ENCODE measurements at regions not wholly inside any gene's neighbourhood (a gene's known extent, or its start where the extent isn't known, plus 50 kb on each side); places are given as distances from the start of the nearest gene placed in this dataset.

- peaks cover 0 to 2% (median 0%) of the 10 kb centered on the region in 3 donors for H3K27me3 ChIP-seq (ENCODE audit: insufficient read depth in 3 of 3, low read length in 2 of 3)
- H3K4me3 ChIP-seq = no peak overlapping the region
- 82 to 88% (median 87%) methylated on average over 16 to 18 of the region's 18 CpGs for WGBS, 3 donors
- DNase-seq = no peak
- ATAC-seq = no peak
- no peaks in the 10 kb centered on the region for H3K4me1 ChIP-seq
- H3K36me3 ChIP-seq (ENCODE audit: insufficient read depth in 1 of 2, low read depth in 1 of 2) = no peaks in the 10 kb centered on the region
- no peak for TF ChIP-seq CTCF (IDR thresholded peaks at IDR 0.05)
- H3K9me3 ChIP-seq = no peaks in the 10 kb centered on the region
- H3K27ac ChIP-seq = no peak overlapping the region
- intact Hi-C loops (cut with DNase I) = no loop called here
Measured at GRCh38 chr10:131678171-131678570, 222.6 kb upstream of the PPP2R2D start.

- no peak overlapping the region for H3K4me3 ChIP-seq
- no peak for TF ChIP-seq CTCF (IDR thresholded peaks at IDR 0.05)
- 62 to 68% (median 63%) methylated on average over 7 of the region's 7 CpGs for WGBS, 3 donors
- H3K36me3 ChIP-seq (ENCODE audit: insufficient read depth in 1 of 2, low read depth in 1 of 2) = no peaks in the 10 kb centered on the region
- ATAC-seq = no peak
- no peak for DNase-seq
- peaks cover 0 to 2% (median 0%) of the 10 kb centered on the region in 3 donors for H3K27me3 ChIP-seq (ENCODE audit: insufficient read depth in 3 of 3, low read length in 2 of 3)
- H3K4me1 ChIP-seq = no peaks in the 10 kb centered on the region
- intact Hi-C loops (cut with DNase I) = no loop called here
- H3K9me3 ChIP-seq = no peaks in the 10 kb centered on the region
- no peak overlapping the region for H3K27ac ChIP-seq
Measured at GRCh38 chr10:131678613-131679012, 222.2 kb upstream of the PPP2R2D start.

GRCh38 chr10:131679926-131680325, 220.9 kb upstream of the PPP2R2D start:
- DNase-seq = no peak
- no peaks in the 10 kb centered on the region for H3K4me1 ChIP-seq
- H3K27me3 ChIP-seq (ENCODE audit: insufficient read depth in 3 of 3, low read length in 2 of 3) = peaks cover 0 to 2% (median 0%) of the 10 kb centered on the region in 3 donors
- no peak overlapping the region for H3K27ac ChIP-seq
- H3K36me3 ChIP-seq (ENCODE audit: insufficient read depth in 1 of 2, low read depth in 1 of 2) = no peaks in the 10 kb centered on the region
- TF ChIP-seq CTCF (IDR thresholded peaks at IDR 0.05) = no peak
- 82 to 83% (median 82%) methylated on average over 6 of the region's 6 CpGs for WGBS, 3 donors
- intact Hi-C loops (cut with DNase I) = no loop called here
- no peak for ATAC-seq
- no peaks in the 10 kb centered on the region for H3K9me3 ChIP-seq
- no peak overlapping the region for H3K4me3 ChIP-seq

- Histone ChIP-seq H3K4me1 (no peaks in the 10 kb centered on the region), H3K9me3 (no peaks in the 10 kb centered on the region), H3K36me3 (ENCODE audit: insufficient read depth in 1 of 2, low read depth in 1 of 2) (no peaks in the 10 kb centered on the region), H3K27me3 (ENCODE audit: insufficient read depth in 3 of 3, low read length in 2 of 3) (peaks cover 0 to 2% (median 0%) of the 10 kb centered on the region in 3 donors), H3K27ac (no peak overlapping the region), H3K4me3 (no peak overlapping the region)
- WGBS, 3 donors = 65 to 67% (median 66%) methylated on average over 7 of the region's 7 CpGs
- DNase-seq = no peak
- intact Hi-C loops (cut with DNase I) = no loop called here
- no peak for TF ChIP-seq CTCF (IDR thresholded peaks at IDR 0.05)
- no peak for ATAC-seq
Measured at GRCh38 chr10:131681122-131681521, 219.7 kb upstream of the PPP2R2D start.

- ATAC-seq (no peak), DNase-seq (no peak)
- Histone ChIP-seq H3K36me3 (ENCODE audit: insufficient read depth in 1 of 2, low read depth in 1 of 2) (no peaks in the 10 kb centered on the region), H3K9me3 (no peaks in the 10 kb centered on the region), H3K4me1 (no peaks in the 10 kb centered on the region), H3K27me3 (ENCODE audit: insufficient read depth in 3 of 3, low read length in 2 of 3) (peaks cover 0 to 2% (median 0%) of the 10 kb centered on the region in 3 donors), H3K27ac (no peak overlapping the region), H3K4me3 (no peak overlapping the region)
- intact Hi-C loops (cut with DNase I) = no loop called here
- 75 to 84% (median 79%) methylated on average over 12 of the region's 12 CpGs for WGBS, 3 donors
- TF ChIP-seq CTCF (IDR thresholded peaks at IDR 0.05) = no peak
Measured at GRCh38 chr10:131681656-131682055, 219.2 kb upstream of the PPP2R2D start.
